CD4-positive, CD25-positive, alpha-beta regulatory T cell (primary cell): ENCODE measurements at regions not wholly inside any gene's neighbourhood (a gene's known extent, or its start where the extent isn't known, plus 50 kb on each side); places are given as distances from the start of the nearest gene placed in this dataset.
"Not testable (repeated sequence)": the region's sequence is repeated elsewhere in the genome, so short reads cannot be mapped to it uniquely, and the experiment has no call there.

Source experiments
- ATAC-seq, 2 donors: fragments of 150-1000 bp; cut with Tn5 transposase; one replicate each; pipeline ENCODE4 v1.10.0; 2021; ENCODE audit warnings: low read depth in 2 of 2, moderate number of reproducible peaks in 2 of 2, moderate library complexity in 1 of 2
- DNase-seq, 3 donors: peaks; one replicate each; pipeline versions ENCODE4 v3.0.0 to v3.0.0-alpha.2; 2012 to 2022; ENCODE audit warnings: mixed read lengths in 1 of 3
- H3K27ac ChIP-seq: one replicate; pipeline ENCODE4 v1.7.0; 2013; ENCODE audit warnings: mild to moderate bottlenecking, low read length; ENCODE audit not compliant: insufficient read depth, poor library complexity, severe bottlenecking
- H3K27me3 ChIP-seq: one replicate; pipeline ENCODE4 v1.7.0; 2013; ENCODE audit warnings: low read length; ENCODE audit not compliant: control insufficient read depth, insufficient read depth
- H3K36me3 ChIP-seq: one replicate; pipeline ENCODE4 v1.7.0; 2013; ENCODE audit warnings: mild to moderate bottlenecking, low read length, moderate library complexity; ENCODE audit not compliant: control insufficient read depth, insufficient read depth
- H3K4me1 ChIP-seq: 2 replicates; pipeline ENCODE4 v1.7.0; 2013; ENCODE audit warnings: mild to moderate bottlenecking, low read length; ENCODE audit not compliant: insufficient read depth, control insufficient read depth, poor library complexity, severe bottlenecking
- H3K4me3 ChIP-seq: one replicate; pipeline ENCODE4 v1.7.0; 2013; ENCODE audit warnings: low read depth, mild to moderate bottlenecking, low read length, moderate library complexity
- H3K9me3 ChIP-seq, 2 experiments: 1 replicate in 1 of 2; 2 replicates in 1 of 2; pipeline ENCODE4 v1.7.0; 2013; ENCODE audit warnings: low read length in 2 of 2, mild to moderate bottlenecking in 1 of 2, moderate library complexity in 1 of 2; ENCODE audit not compliant: control insufficient read depth in 2 of 2
- H3K27ac Mint-ChIP-seq, 3 donors: one replicate each; pipeline ENCODE4 v1.8.0; 2020 to 2022; ENCODE audit warnings: mild to moderate bottlenecking in 3 of 3, mixed read lengths in 3 of 3, moderate library complexity in 2 of 3
- H3K27me3 Mint-ChIP-seq: one replicate; pipeline ENCODE4 v1.8.0; 2022; ENCODE audit warnings: mild to moderate bottlenecking, mixed read lengths
- H3K36me3 Mint-ChIP-seq: one replicate; pipeline ENCODE4 v1.8.0; 2020; ENCODE audit warnings: mixed read lengths
- H3K4me1 Mint-ChIP-seq, 4 donors: one replicate each; pipeline ENCODE4 v1.8.0; 2020 to 2022; ENCODE audit warnings: mixed read lengths in 4 of 4, mild to moderate bottlenecking in 1 of 4
- H3K4me3 Mint-ChIP-seq, 4 donors: one replicate each; pipeline ENCODE4 v1.8.0; 2020 to 2022; ENCODE audit warnings: mild to moderate bottlenecking in 4 of 4, mixed read lengths in 4 of 4, moderate library complexity in 3 of 4
- H3K9me3 Mint-ChIP-seq, 7 donors: one replicate each; pipeline ENCODE4 v1.8.0; 2020 to 2022; ENCODE audit warnings: mixed read lengths in 7 of 7, mild to moderate bottlenecking in 3 of 7, moderate library complexity in 2 of 7

- H3K4me3 ChIP-seq = no peak overlapping the region
- H3K27me3 Mint-ChIP-seq = no peaks in the 10 kb centered on the region
- no peaks in the 10 kb centered on the region for H3K36me3 Mint-ChIP-seq
- DNase-seq = no peak
- H3K4me1 ChIP-seq = no peaks in the 10 kb centered on the region
- no peaks in the 10 kb centered on the region for H3K36me3 ChIP-seq
- H3K27ac Mint-ChIP-seq = no peak overlapping the region
- no peak for ATAC-seq
- H3K9me3 ChIP-seq = peaks cover 3 to 6% of the 10 kb centered on the region in 2 experiments
- H3K27ac ChIP-seq = no peak overlapping the region
- H3K4me3 Mint-ChIP-seq = no peak overlapping the region
- H3K27me3 ChIP-seq = no peaks in the 10 kb centered on the region
- H3K4me1 Mint-ChIP-seq = peaks cover 0 to 10% (median 2%) of the 10 kb centered on the region in 4 donors
- H3K9me3 Mint-ChIP-seq = peaks cover 4 to 64% (median 11%) of the 10 kb centered on the region in 7 donors
Measured at GRCh38 chr15:17026633-17027032, 3515.0 kb downstream of the GOLGA6L6 start.

GRCh38 chr15:17022040-17022439 lies 3519.6 kb downstream of the GOLGA6L6 start:
- H3K36me3 Mint-ChIP-seq, H3K4me3 ChIP-seq: not testable (repeated sequence)
- H3K9me3 Mint-ChIP-seq = peaks cover 4 to 53% (median 9%) of the 10 kb centered on the region in 7 donors

More at GRCh38 chr15:17022040-17022439, 3519.6 kb downstream of the GOLGA6L6 start:
- not testable (repeated sequence) for H3K27ac Mint-ChIP-seq, H3K36me3 ChIP-seq, ATAC-seq, H3K27ac ChIP-seq, DNase-seq, H3K9me3 ChIP-seq, H3K4me1 Mint-ChIP-seq, H3K4me1 ChIP-seq, H3K4me3 Mint-ChIP-seq, H3K27me3 ChIP-seq, H3K27me3 Mint-ChIP-seq
